ENCODE measurements at regions not wholly inside any gene's neighbourhood (a gene's known extent, or its start where the extent isn't known, plus 50 kb on each side); places are given as distances from the start of the nearest gene placed in this dataset.

GRCh38 chr14:95796788-95797187 is 79.8 kb upstream of the TUNAR start:
- no peak for DNase-seq (ENCODE audit: low read depth)
- H3K4me3 ChIP-seq (ENCODE audit: low read depth, low read length), result no peak overlapping the region
- no peak for TF ChIP-seq CTCF (conservative IDR thresholded peaks at IDR 0.05; ENCODE audit: low read depth, low read length)

- no peak for DNase-seq (ENCODE audit: low read depth)
- no peak for TF ChIP-seq CTCF (conservative IDR thresholded peaks at IDR 0.05; ENCODE audit: low read depth, low read length)
- no peak overlapping the region for H3K4me3 ChIP-seq (ENCODE audit: low read depth, low read length)
Measured at GRCh38 chr14:95787941-95788340, 74.0 kb upstream of the TCL1A start.

- H3K4me3 ChIP-seq (ENCODE audit: low read depth, low read length), result no peak overlapping the region
- DNase-seq (ENCODE audit: low read depth), result no peak
- TF ChIP-seq CTCF (conservative IDR thresholded peaks at IDR 0.05; ENCODE audit: low read depth, low read length), result no peak
Measured at GRCh38 chr14:95786566-95786965, 72.6 kb upstream of the TCL1A start.

GRCh38 chr14:95784137-95784536 is 70.2 kb upstream of the TCL1A start:
- DNase-seq (ENCODE audit: low read depth), result peak; percentile 40

GRCh38 chr14:95776798-95777534 is 63.0 kb upstream of the TCL1A start:
- no peak overlapping the region for H3K4me3 ChIP-seq (ENCODE audit: low read depth, low read length)
- no peak for TF ChIP-seq CTCF (conservative IDR thresholded peaks at IDR 0.05; ENCODE audit: low read depth, low read length)
- DNase-seq (ENCODE audit: low read depth), result no peak

More at GRCh38 chr14:95784137-95784536, 70.2 kb upstream of the TCL1A start:
- no peak overlapping the region for H3K4me3 ChIP-seq (ENCODE audit: low read depth, low read length)
- TF ChIP-seq CTCF (conservative IDR thresholded peaks at IDR 0.05; ENCODE audit: low read depth, low read length), result no peak

GRCh38 chr14:95774265-95775160 is 60.6 kb upstream of the TCL1A start:
- no peak overlapping the region for H3K4me3 ChIP-seq (ENCODE audit: low read depth, low read length)
- DNase-seq (ENCODE audit: low read depth), result peak; percentile 42
- peak; percentile 74 for TF ChIP-seq CTCF (conservative IDR thresholded peaks at IDR 0.05; ENCODE audit: low read depth, low read length)

Measured in choroid plexus epithelial cell (primary cell).